Breast epithelium (tissue), 3 donors: ENCODE measurements at regions not wholly inside any gene's neighbourhood (a gene's known extent, or its start where the extent isn't known, plus 50 kb on each side); places are given as distances from the start of the nearest gene placed in this dataset.

Experiments used
- CTCF ChIP-seq, 3 donors: fragments of 450-650 bp; IDR thresholded peaks; one replicate each; pipeline ENCODE4 v1.5.1; 2016 to 2017; ENCODE audit warnings: antibody characterized with exemption in 3 of 3, mild to moderate bottlenecking in 3 of 3, moderate library complexity in 3 of 3
- POLR2A ChIP-seq: fragments of 450-650 bp; IDR thresholded peaks from one replicate; pipeline ENCODE4 v1.6.1; 2016; ENCODE audit warnings: antibody characterized with exemption, mild to moderate bottlenecking, moderate library complexity
- POLR2AphosphoS5 ChIP-seq, 3 donors: sonication (generic); formaldehyde crosslinking; IDR thresholded peaks; one replicate each; pipeline ENCODE4 v1.6.1; 2017; ENCODE audit warnings: antibody characterized with exemption in 3 of 3

- no peak for TF ChIP-seq CTCF (IDR thresholded peaks at IDR 0.05)
- TF ChIP-seq POLR2A: no peak
- no peak for TF ChIP-seq POLR2AphosphoS5 (IDR thresholded peaks at IDR 0.05)
Measured at GRCh38 chr21:17442165-17442564, 70.7 kb upstream of the CXADR start.
